T-helper 1 cell treated with Interleukin-12 subunit alpha and Interleukin-12 subunit beta and Interleukin-4 antibody, amounts not matched to agents 30 μg/mL and 1 μg/mL, for 36 hours (primary cell): ENCODE measurements at regions not wholly inside any gene's neighbourhood (a gene's known extent, or its start where the extent isn't known, plus 50 kb on each side); places are given as distances from the start of the nearest gene placed in this dataset.

Source experiments
- H3K27ac Mint-ChIP-seq: one replicate; pipeline ENCODE4 v1.8.0; 2021; ENCODE audit warnings: mild to moderate bottlenecking, mixed read lengths
- H3K27me3 Mint-ChIP-seq: one replicate; pipeline ENCODE4 v1.8.0; 2021; ENCODE audit warnings: low read depth, mixed read lengths
- H3K36me3 Mint-ChIP-seq: one replicate; pipeline ENCODE4 v1.8.0; 2021; ENCODE audit warnings: low read depth, mixed read lengths
- H3K4me1 Mint-ChIP-seq: one replicate; pipeline ENCODE4 v1.8.0; 2021; ENCODE audit warnings: low read depth, mixed read lengths
- H3K4me3 Mint-ChIP-seq: one replicate; pipeline ENCODE4 v1.8.0; 2021; ENCODE audit warnings: mild to moderate bottlenecking, moderate library complexity, mixed read lengths
- H3K9me3 Mint-ChIP-seq: one replicate; pipeline ENCODE4 v1.8.0; 2021; ENCODE audit warnings: mixed read lengths

- H3K27me3 Mint-ChIP-seq: no peaks in the 10 kb centered on the region
- H3K4me3 Mint-ChIP-seq: no peak overlapping the region
- no peak overlapping the region for H3K27ac Mint-ChIP-seq
- H3K4me1 Mint-ChIP-seq: no peaks in the 10 kb centered on the region
- H3K36me3 Mint-ChIP-seq: no peaks in the 10 kb centered on the region
- no peaks in the 10 kb centered on the region for H3K9me3 Mint-ChIP-seq
Measured at GRCh38 chr20:12886618-12887363, 122.0 kb upstream of the SPTLC3 start.

- Mint-ChIP-seq H3K4me1 (no peaks in the 10 kb centered on the region), H3K27ac (no peak overlapping the region), H3K9me3 (no peaks in the 10 kb centered on the region), H3K4me3 (no peak overlapping the region), H3K27me3 (no peaks in the 10 kb centered on the region), H3K36me3 (no peaks in the 10 kb centered on the region)
Measured at GRCh38 chr20:12891643-12892042, 117.1 kb upstream of the SPTLC3 start.

DNA sequence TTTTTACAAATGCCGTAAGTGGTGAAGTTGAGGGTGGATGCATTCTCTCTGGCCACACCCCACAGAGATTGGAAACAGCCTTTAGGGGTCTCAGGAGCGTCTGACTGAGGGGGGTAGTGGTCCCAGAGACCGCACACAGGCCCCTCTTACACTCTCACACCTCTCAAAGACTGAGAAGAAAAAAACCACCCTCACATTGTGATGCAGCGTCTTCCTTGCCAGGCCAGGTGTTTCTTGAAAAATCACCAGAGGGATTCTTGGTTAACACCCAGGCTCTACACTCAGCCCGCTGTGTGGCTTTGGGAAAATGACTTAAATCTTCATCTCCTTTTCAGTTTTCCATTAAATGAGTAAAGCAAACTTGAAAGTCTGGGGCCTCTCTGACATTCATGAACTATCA lies 115.8 kb upstream of the SPTLC3 start:
- H3K4me3 Mint-ChIP-seq: no peak overlapping the region
- no peak overlapping the region for H3K27ac Mint-ChIP-seq
- no peaks in the 10 kb centered on the region for H3K4me1 Mint-ChIP-seq
- no peaks in the 10 kb centered on the region for H3K9me3 Mint-ChIP-seq
- H3K36me3 Mint-ChIP-seq: no peaks in the 10 kb centered on the region
- no peaks in the 10 kb centered on the region for H3K27me3 Mint-ChIP-seq

DNA sequence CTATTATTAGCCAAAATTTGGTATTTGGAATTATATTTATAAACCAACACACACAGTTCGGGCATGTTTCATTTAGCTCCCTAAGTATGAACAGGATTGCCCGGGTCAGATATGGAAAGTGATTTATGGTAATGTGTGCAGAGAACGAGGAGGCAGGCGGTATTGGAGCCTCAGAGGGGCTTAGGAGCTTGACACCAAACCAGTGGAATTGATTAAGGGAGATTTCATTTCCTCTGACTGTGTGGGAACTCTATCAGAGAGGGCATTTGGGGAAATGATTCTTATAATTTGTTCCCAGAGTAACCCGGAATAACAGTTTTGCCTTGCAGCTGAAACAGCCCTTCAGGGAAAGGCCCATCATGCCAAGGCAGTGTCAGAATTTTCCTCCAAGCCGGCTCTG lies 115.1 kb upstream of the SPTLC3 start:
- Mint-ChIP-seq H3K36me3 (no peaks in the 10 kb centered on the region), H3K4me3 (no peak overlapping the region), H3K4me1 (no peaks in the 10 kb centered on the region), H3K9me3 (no peaks in the 10 kb centered on the region), H3K27me3 (no peaks in the 10 kb centered on the region), H3K27ac (no peak overlapping the region)

GRCh38 chr20:12894089-12894488 lies 114.7 kb upstream of the SPTLC3 start:
- Mint-ChIP-seq H3K27ac (no peak overlapping the region), H3K4me1 (no peaks in the 10 kb centered on the region), H3K36me3 (no peaks in the 10 kb centered on the region), H3K4me3 (no peak overlapping the region), H3K27me3 (no peaks in the 10 kb centered on the region), H3K9me3 (no peaks in the 10 kb centered on the region)

DNA sequence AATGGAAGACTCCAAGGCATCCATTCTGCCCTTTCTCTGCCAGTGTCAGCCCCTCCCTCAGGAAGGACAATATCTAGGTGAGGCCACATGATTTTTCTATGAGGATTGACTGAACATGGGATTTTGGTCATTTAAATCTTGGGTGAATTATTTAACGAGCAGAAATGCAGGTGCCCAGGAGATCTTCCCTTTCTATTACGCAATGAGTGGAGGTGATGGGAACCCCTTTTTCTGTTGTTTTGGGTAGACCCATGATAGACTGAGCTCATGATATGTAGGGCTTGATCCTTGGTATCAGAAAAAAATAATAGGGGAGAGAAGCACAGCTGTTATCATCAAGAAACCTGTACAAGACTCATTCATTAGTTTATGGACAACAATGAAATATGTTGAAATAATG lies 112.6 kb upstream of the SPTLC3 start:
- H3K4me3 Mint-ChIP-seq: no peak overlapping the region
- H3K27me3 Mint-ChIP-seq: no peaks in the 10 kb centered on the region
- H3K36me3 Mint-ChIP-seq: no peaks in the 10 kb centered on the region
- H3K9me3 Mint-ChIP-seq: no peaks in the 10 kb centered on the region
- no peak overlapping the region for H3K27ac Mint-ChIP-seq
- no peaks in the 10 kb centered on the region for H3K4me1 Mint-ChIP-seq

DNA sequence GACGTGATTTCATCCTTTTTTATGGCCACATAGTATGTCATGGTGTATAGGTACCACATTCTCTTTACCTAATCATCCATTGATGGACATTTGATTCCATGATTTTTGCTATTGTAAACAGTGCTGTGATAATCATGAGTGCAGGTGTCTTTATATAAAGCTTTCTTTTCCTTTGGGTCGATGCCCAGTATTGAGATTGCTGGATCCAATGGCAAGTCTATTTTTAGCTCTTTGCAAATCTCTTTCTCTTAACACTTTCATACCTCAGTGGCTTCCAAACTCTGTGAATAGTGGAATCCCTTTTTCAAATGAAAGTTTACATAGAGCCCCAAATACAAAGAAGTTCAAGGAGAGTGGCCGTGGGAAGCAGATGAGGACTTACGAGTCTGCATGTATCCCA lies 105.8 kb upstream of the SPTLC3 start:
- Mint-ChIP-seq H3K4me3 (no peak overlapping the region), H3K27me3 (no peaks in the 10 kb centered on the region), H3K36me3 (no peaks in the 10 kb centered on the region), H3K9me3 (no peaks in the 10 kb centered on the region), H3K27ac (no peak overlapping the region), H3K4me1 (no peaks in the 10 kb centered on the region)

DNA sequence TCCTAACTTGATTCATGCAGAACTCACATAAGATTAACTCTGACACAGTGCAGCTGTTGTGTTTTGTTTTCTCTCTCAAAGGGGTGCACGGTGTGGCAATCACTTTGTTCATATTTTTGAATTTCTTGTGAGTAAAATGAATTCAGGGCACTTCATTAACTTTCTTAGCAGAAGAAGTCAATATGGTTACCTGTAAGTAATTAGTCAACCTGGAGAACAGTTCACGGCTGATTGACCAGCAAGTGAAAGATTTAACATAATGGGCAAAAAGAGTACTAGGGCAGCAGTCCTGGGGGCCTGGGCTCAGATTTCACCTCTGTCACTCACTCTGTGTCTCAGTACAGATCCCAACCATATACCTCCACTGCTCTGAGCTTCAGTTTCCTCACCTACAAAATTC lies 102.4 kb upstream of the SPTLC3 start:
- H3K9me3 Mint-ChIP-seq: no peaks in the 10 kb centered on the region
- no peaks in the 10 kb centered on the region for H3K4me1 Mint-ChIP-seq
- H3K36me3 Mint-ChIP-seq: no peaks in the 10 kb centered on the region
- no peak overlapping the region for H3K4me3 Mint-ChIP-seq
- H3K27ac Mint-ChIP-seq: no peak overlapping the region
- H3K27me3 Mint-ChIP-seq: no peaks in the 10 kb centered on the region

DNA sequence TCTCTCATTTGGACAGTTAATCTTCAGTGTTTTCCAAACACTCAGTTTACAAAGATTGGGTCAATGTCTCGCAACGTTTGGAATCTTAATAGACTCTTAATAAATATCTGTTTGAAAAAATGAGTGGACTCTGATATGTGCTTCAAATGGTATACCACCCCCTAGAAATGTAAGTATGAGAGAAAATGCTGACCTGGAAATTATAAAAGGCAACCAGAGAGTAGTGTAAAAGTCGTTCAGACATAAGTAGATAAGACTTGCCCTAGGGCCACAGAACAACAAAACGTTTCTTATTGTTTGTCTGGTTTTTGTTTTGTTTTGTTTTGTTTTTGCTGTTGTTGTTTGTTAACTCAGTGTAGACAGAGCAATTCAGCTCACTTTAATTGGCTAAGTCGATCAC lies 97.4 kb upstream of the SPTLC3 start:
- Mint-ChIP-seq H3K4me1 (no peaks in the 10 kb centered on the region), H3K4me3 (no peak overlapping the region), H3K36me3 (no peaks in the 10 kb centered on the region), H3K27me3 (no peaks in the 10 kb centered on the region), H3K9me3 (no peaks in the 10 kb centered on the region), H3K27ac (no peak overlapping the region)

DNA sequence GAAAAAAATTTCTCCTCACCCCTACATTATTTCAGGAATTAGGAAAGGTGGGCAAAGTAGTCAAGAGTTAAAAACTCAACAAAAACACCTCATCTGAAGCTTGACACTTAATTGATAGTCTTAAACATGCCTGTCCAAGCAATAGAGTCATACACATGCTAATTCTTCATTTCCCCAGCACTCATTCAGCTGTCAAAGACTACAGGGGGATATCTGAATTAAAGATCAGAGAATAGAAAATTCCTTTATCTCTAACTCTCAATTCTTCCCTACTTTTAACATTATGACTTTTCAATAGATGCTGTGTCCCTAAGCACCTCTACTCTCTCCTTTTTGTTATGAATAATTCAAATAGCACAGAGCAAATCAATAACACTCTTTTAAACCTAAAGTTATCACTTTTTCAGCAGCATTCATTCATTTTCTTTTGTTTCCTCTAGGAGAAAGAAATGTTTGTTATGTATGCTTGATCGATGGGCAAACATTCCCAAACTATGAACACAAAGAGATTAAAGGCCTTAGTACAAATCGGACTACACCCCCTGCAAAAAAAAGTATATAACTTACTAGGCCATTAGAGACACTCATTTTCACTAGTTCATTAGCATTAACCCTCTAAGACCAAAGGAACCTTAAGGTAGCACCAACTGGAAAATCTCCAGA lies 94.9 kb upstream of the SPTLC3 start:
- H3K36me3 Mint-ChIP-seq: no peaks in the 10 kb centered on the region
- no peaks in the 10 kb centered on the region for H3K27me3 Mint-ChIP-seq
- no peak overlapping the region for H3K27ac Mint-ChIP-seq
- no peak overlapping the region for H3K4me3 Mint-ChIP-seq
- H3K4me1 Mint-ChIP-seq: no peaks in the 10 kb centered on the region
- H3K9me3 Mint-ChIP-seq: no peaks in the 10 kb centered on the region

DNA sequence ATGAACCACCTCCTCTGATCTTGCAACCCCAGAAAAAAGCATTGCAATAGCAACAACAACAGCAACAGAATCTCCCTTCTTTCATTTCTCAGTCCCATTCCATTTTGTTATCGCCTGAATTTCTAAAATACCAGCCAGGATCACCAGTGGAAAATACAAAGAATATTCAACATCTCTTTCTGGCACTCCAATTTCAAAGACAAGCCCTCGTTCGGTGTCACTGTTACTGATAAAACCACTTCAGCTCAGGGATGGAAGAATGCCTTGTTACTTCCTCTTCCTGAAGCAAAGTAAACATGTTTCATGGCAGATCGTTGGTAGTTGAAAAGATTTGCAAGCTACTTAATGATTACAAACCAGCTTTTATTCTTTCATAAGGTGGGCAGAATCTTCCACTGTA lies 94.0 kb upstream of the SPTLC3 start:
- Mint-ChIP-seq H3K27me3 (peaks cover 4% of the 10 kb centered on the region), H3K27ac (no peak overlapping the region), H3K36me3 (no peaks in the 10 kb centered on the region), H3K4me3 (no peak overlapping the region), H3K9me3 (no peaks in the 10 kb centered on the region), H3K4me1 (no peaks in the 10 kb centered on the region)

- Mint-ChIP-seq H3K36me3 (no peaks in the 10 kb centered on the region), H3K27ac (no peak overlapping the region), H3K9me3 (no peaks in the 10 kb centered on the region), H3K4me3 (no peak overlapping the region), H3K4me1 (no peaks in the 10 kb centered on the region), H3K27me3 (peaks cover 5% of the 10 kb centered on the region)
Measured at GRCh38 chr20:12916699-12917098, 92.1 kb upstream of the SPTLC3 start.

- no peak overlapping the region for H3K4me3 Mint-ChIP-seq
- no peak overlapping the region for H3K27ac Mint-ChIP-seq
Measured at GRCh38 chr20:12924126-12924525, 84.6 kb upstream of the SPTLC3 start.

DNA sequence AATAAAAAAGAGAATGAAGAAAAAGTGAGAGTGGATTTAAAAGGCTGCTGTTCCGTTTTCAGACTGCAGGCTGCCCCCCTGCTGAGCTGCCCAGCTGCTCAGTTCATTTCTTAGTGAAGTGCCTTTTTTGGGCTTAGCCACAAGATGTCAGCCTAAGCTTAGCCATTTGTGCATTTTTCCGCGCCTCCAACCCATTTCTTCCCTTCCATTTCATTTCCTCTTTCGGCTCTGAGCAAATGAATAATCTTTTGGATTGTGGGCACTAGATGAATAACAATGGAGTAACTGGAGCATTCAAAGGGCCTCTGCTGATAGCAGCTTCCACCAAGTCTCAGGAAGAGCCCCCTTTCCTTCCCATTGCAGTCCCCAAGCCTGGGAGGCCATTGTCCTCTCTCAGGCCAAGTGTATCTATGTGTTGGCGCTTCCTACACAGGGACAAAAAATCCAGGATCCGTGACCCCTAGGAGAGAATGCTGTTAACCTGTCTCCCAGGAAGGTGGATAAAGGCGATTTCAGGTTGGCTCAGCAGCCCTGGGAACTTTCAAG lies 83.5 kb upstream of the SPTLC3 start:
- Mint-ChIP-seq H3K27me3 (no peaks in the 10 kb centered on the region), H3K27ac (no peak overlapping the region), H3K4me3 (no peak overlapping the region), H3K36me3 (no peaks in the 10 kb centered on the region), H3K4me1 (no peaks in the 10 kb centered on the region), H3K9me3 (no peaks in the 10 kb centered on the region)

More at GRCh38 chr20:12924126-12924525, 84.6 kb upstream of the SPTLC3 start:
- Mint-ChIP-seq H3K9me3 (no peaks in the 10 kb centered on the region), H3K36me3 (no peaks in the 10 kb centered on the region), H3K4me1 (no peaks in the 10 kb centered on the region), H3K27me3 (peaks cover 5% of the 10 kb centered on the region)
